ENCODE measurements at regions not wholly inside any gene's neighbourhood (a gene's known extent, or its start where the extent isn't known, plus 50 kb on each side); places are given as distances from the start of the nearest gene placed in this dataset.
A peak's percentile ranks its signal among the peaks of the same experiment; 100 is the strongest.
"Not testable (repeated sequence)": the region's sequence is repeated elsewhere in the genome, so short reads cannot be mapped to it uniquely, and the experiment has no call there.

DNA sequence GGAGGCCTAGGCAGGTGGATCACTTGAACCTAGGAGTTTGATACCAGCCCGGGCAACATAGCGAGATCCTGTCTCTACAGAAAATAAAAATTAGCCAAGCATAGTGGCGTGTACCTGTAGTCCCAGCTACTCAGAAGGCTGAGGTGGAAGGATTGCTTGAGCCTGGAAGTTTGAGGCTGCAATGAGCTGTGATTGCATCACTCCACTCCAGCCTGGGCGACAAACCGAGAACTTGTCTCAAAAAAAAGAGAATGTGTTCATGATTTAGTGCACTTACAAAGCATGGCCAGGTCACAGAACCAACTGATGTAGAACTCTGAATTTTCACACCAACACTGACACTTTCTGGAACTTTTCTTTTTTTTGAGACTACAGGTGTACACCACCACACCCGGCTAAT lies 182.7 kb downstream of the ZFP64 start:
- DNase-seq (ENCODE audit: low spot score): no peak

DNA sequence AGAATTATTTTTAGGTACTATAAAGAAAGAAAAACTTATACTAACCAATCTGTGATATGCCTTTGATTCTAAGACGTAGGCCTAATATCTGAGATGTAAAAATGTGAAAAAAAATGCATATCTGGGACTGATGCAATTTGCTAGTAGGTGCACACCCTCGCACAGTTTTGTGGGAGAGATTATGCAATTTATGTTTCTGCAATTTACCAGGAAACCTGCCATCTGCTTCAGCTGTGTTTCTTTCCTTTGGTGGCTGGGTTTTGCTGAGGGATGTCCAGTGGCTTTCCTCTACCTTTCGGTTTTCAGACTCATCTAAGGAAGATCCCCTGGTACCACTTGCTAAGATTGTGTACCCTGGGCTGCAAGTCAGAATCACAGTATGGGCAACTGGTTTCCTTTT lies 186.9 kb downstream of the ZFP64 start:
- DNase-seq (ENCODE audit: low spot score): peak; percentile 34

DNA sequence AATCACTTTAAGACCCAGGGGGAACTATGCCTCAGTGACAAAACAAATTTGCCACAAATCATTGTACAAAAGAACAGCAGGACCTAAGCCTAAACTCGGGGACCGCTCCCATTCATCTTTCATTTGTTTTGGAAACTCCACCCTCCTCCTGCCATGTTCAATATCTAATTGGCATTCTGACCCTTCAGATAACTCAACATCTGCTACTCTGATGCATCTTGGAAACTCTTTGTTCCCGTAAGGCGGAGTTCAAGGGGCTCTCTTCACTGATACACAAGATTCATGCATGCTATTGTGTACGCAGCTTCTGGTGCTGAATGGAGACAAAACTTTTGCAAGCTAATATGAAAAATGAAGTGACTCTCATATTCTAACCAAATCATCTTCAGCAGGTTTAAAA lies 187.6 kb downstream of the ZFP64 start:
- no peak for DNase-seq (ENCODE audit: low spot score)

DNA sequence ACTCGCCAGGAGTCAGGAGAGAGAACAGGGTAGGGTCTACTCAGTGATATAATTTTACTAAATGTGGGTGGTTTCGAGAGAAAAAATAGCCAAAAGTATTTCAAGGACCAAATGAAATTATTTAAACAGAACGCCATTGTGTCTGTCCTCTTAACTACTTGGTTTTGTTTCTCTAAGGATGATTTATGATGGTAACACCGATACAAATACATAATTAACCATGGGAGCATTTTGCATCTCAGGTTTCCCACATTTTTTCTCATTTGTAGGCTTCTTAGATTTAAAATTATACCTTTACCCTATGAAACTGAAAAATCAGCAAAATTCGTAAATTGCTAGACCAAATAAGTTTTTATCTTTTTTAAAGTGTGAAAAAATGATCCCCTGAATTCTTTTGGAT lies 188.2 kb downstream of the ZFP64 start:
- no peak for DNase-seq (ENCODE audit: low spot score)

DNA sequence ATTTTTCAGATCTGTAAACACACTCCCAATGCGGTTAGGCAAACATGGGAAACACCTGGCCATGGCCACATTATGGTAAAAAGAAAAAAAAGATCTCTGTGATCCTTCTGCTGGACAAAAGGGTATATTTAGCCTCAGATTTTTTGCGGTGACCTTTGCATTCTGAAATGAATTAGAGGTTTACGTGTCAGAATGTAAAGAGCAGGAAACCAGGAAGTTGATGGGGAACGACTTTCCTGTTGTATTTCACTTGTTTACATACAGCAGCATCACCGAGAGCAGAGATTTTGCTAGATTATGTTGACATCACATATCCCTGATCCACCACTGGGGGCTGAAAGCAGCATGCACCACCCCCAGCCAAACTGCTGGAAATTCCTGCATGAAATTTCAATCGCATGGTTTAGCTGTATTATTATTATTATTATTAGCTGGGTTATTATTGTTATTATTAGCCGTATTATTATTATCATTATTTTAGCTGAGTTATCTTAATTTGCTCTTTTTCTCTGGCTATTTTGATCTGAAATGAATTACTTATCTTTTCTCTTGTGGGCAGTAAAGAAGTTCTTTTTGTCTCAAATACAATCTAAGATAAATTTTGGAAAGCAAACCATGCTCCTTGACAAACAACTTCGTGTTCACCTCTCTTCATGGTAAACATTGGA lies 189.4 kb downstream of the ZFP64 start:
- no peak for DNase-seq (ENCODE audit: low spot score)

DNA sequence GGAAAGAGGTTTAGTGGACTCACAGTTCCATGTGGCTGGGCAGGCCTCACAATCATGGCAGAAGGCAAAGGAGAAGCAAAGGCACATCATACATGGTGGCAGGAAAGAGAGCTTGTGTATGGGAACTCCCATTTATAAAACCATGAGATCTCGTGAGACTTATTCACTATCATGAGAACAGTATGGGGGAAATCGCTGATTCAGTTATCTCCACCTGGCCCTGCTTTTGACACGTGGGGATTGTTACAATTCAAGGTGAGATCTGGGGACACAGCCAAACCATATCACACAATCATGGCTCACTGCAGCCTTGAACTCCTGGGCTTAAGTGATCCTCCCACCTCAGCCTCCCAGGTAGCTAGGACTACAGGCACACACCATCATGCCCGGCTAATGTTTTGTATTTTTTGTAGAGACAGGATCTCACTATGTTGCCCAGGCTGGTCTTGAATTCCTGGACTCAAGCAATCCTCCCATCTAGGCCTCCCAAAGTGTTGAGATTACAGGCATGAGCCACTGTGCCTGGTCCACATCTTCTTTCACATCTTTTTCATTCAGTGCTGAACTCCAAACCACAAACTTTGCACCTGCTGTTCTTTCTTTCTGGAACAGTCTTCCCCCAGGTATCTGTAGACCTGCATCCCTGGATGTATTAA lies 194.2 kb downstream of the ZFP64 start:
- DNase-seq (ENCODE audit: low spot score): not testable (repeated sequence)

DNA sequence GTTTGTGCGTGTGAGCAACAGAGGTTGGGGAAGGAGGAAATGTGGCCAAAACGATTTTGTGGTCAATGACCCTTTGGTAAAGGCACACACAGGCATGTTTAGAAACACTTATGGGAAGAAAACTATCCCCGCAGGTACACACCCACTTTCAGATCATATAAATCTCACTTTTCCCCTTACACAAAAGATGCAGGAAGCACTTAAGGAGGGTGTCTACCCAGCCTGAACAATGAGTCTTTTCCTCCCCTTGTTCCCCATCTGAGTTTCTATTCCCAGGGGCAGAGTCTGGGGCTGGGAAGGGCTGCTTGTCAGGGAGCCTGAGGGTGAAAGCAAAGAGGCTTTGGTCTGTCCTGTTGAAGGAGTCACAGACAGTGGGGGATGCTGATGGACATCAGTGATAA lies 193.2 kb upstream of the SALL4 start:
- DNase-seq (ENCODE audit: low spot score): no peak

DNA sequence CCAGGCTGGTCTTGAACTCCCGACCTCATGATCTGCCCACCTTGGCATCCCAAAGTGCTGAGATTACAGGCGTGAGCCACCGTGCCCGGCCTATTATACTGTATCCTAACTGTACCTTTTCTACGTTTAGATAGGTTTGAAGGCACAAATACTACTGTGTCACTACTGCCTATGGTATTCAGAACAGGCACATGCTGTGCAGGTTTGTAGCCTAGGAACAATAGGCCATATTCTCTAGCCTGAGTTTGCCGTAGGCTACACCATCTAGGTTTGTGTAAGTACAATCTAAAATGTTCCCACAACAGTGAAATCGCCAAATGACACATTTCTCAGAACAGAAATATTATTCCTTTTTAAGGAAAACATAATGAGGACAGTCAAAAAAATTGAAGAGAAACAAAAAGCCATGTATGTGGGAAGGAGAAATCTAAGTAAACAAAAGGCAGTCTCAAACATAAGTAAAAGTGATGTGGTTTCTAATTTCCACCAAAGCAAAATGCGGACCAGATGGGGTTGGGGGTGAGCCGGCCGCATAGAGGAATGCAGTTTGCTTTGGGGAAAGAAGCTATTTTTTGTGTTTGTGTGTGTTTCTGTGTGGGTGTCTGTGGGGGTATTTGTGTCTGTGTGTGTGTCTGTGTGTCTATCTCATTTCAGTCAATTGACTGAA lies 192.6 kb upstream of the SALL4 start:
- DNase-seq (ENCODE audit: low spot score): no peak

DNA sequence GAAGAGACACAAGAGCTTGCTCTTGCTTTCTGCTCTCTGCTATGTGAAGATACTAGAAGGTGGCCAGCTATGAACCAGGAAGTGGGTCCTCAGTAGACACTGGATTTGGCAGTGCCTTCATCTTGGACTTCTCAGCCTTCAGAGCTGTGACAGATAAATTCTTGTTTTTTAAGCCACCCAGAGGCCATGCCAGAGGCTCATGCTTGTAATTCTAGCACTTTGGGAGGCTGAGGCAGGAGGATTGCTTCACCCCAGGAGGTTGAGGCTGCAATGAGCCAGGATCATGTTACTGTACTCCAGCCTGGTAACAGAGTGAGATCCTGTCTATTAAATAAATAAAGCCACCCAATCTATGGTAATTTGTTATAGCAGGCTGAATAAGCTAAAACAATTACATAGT lies 185.5 kb upstream of the SALL4 start:
- DNase-seq (ENCODE audit: low spot score): no peak

DNA sequence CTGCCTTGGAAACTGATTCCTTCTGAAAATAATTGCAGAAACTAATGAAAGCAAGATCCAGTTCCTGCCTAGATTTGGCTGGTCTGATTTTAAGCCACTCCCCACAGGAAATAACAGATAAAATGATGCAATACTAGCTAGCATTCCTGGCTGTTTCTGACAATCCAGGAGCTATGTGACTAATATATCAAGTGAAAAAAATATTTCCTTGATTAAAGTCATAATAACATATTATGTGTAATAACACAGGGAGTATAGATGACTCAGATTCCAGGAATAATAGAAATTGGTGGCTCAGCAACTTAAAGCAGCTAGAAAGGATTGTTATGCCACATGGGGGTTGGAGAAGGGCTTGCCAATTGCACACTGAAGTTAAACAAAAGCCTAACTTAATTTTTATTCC lies 182.7 kb upstream of the SALL4 start:
- no peak for DNase-seq (ENCODE audit: low spot score)

DNA sequence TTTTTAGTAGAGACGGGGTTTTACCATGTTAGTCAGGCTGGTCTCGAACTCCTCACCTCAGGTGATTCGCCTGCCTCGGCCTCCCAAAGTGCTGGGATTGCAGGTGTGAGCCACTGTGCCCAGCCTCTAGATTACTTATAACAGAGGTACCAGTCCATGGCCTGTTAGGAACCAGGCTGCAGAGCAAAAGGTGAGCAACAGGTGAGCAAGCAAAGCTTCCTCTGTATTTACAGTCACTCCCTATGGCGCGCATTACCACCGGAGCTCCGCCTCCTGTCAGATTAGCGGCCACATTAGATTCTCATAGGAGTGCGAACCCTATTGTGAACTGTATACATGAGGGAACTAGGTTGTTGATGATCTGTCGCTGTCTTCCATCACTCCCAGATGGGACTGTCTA lies 178.0 kb upstream of the SALL4 start:
- DNase-seq (ENCODE audit: low spot score): no peak

DNA sequence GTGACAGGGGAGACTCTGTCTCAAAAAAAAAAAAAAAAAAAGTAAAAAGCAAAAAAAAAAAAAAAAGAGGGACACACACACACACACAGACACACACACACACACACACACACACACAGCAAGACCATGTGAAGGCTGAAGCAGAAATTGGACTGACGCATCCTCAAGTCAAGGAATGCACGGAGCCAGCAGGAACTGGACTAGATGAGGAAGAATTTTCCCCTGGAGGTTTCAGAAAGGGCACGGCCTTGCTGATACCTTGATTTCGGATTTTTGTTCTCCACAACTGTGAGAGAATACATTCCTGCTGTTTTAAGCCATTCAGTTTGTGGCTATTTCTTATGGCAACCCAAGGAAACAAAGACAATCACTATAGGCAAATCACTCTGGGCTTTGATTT lies 176.9 kb upstream of the SALL4 start:
- no peak for DNase-seq (ENCODE audit: low spot score)

DNA sequence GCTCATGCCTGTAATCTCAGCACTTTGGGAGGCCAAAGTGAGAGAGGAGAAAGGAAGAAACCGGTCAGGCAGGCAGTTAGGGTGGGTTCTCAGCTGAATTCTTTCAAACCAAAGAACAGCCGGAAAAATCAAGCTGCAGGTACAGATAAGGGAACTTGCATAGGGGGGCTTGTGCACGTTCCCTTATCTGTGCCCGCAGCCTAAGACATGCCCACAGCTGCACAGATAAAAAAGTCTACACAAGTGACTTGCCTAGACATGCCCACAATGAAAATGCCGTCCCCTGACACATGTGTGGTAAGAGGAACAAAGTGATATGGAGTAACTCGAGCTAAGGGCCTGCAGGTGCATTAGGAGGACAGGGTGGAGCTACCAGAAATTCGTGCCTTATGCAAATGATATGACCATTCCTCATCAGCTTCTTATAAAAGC lies 175.8 kb upstream of the SALL4 start:
- no peak for DNase-seq (ENCODE audit: low spot score)

DNA sequence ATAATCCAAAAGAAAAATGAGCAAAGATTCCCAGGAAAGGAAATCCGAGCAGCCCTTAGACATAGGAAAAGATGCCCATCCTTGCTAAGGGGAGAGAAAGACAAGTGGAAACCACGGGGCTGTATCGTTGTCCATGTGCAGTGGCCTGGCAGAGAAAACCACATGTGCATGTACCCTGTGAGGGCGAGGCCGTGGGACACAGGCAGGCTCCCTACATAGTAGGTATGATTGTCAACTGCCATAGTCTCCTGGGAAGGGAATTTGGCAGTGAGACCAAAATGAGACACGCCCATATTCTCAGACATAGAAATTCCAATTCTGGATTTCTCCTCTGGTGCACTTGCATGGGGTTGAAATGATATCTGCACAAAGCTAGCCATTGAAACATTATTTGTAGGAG lies 169.7 kb upstream of the SALL4 start:
- DNase-seq (ENCODE audit: low spot score): no peak

DNA sequence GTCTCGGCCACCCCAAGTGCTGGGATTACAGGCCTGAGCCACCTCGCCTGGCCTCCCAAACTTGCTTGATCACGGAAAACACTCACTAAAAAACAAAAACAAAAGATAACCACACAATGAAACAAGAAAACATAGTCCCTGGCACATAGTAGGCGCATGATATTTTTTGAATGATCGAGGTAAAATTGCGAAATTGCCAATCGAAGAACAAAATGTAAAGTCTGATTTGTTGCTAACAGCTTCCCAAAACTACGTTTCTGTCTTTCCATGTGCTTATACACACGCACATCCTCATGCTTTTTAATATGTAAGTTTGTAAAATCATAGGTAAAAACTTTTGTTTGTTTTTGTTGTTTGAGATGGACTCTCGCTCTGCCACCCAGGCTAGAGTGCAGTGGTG lies 168.5 kb upstream of the SALL4 start:
- no peak for DNase-seq (ENCODE audit: low spot score)

DNA sequence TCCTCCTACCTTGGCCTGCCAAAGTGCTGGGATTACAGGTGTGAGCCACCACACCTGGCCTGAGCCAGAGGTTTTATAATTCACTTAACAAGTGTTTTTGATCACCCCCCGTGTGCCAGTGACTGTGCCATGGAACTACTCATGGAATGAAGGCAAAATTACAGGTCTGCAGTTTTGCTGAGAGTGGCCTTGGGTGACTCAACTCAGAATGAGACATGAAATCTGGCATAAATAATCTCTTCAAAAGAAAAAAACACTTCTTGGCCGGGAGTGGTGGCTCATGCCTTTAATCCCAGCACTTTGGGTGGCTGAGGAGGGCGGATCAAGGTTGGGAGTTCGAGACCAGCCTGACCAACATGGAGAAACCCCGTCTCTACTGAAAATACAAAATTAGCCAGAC lies 166.9 kb upstream of the SALL4 start:
- no peak for DNase-seq (ENCODE audit: low spot score)

DNA sequence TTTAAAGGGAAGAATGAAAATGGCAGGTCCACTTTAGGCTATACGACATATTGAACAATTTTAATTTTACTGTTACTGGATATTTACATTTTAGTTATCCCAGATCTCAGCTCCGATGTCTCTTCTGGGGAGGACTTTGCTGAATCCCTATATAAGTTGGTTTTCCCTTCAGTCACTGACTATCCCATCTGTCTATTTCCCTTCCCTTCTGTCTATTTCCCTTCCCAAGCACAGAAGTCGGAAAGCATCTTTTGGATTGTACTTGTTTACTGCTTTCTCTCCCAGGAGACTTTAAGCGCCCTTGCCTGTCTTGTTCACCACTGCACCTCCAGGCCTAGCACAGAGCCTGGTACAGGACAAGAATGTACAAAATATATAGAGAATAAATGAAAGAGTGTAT lies 165.8 kb upstream of the SALL4 start:
- DNase-seq (ENCODE audit: low spot score): no peak

DNA sequence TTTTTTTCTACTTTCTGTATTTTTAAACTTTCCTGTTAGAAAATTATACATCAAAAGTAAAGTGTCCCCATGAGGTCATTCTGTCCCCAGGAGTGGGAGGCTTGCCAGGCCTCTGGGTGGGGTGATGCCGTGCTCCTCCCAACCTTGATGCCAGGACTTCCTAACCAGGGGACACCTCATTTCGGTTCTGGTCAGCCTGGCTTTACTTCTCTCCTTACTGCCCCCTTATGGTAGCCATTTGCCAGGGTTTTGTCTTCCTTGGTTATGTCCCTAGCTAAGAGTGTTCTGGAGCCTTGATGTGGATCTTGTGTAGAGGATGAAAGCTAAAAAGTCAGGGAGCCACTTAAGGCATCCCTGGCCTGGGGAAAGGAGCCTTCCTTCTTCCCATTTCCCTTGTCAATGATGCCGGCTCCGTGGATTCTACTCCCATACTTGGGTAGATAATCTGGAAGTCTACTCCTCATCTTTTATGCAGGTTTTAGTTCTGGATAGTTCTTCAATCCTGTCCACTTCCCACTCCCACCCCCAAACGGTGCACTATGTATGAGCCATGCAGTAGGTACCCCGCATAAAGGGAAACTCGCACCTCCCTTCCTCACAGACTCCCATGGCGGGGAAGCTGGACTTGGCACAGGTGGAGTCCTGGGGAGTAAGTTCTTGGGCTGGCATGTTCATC lies 164.1 kb upstream of the SALL4 start:
- peak; percentile 60 for DNase-seq (ENCODE audit: low spot score)

DNA sequence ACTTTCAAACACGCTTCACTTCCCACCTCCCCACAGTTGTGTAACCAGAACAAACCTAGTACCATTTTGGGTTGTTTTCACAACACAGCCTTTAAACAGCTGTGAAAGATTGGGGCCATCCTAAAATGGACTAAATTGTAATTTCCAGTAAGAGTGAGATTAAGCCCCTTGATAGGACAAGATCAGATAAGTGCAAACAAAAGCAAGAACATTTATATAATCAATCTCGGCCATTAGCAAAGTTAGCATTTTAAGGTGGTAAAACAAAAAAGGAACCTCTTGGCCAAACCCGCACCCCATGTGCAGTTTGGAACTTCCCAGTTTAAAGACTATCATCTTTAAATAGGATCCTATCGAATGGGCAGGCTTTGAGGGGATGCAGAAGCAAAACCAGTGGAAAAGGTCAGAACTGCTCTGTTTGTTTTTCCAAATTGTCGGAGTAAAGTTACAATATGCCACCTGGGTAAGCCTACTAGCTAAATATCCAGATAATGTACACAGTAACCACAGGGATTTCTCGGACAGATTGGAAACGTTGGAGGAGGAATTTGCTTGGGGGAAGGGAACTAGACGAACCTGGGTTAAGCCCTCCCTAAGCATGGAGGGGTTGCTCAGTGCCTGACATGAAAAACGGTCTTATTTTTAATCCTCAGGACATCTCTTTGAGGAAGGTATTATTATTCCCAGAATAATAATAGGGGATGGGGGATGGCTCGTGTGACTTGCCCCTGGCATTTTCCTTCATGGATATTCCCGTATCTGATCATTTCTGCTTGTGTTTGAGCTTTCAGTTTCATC lies 159.8 kb upstream of the SALL4 start:
- DNase-seq (ENCODE audit: low spot score): no peak

DNA sequence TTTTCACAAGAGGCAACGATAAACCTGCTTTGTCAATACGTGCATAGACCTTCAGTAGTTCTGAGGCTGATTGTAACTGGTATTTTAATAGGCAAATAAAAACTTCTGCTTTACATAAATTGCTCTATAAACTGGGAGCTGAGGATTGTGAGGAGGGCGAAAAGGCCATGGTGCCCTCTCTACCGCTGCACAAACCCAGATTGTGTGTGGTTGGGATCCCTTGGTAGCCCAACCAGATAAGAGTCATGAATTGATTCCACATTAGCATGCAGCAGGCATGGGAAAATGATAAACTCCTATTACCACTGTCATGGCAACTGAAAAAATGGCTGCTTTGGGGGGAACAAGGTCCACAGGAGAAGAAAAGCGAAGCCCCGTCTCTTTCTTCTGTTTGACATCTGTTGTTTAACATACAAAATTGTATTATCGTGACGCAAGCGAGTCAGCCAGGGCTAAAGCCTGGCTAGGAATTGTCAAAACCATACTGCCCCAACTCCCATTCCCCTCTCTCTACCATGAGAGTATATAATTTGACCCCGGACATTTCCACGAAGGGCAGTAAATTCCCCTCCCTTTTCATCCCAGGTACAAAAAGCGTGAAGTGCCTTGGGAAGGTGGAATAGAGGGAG lies 157.8 kb upstream of the SALL4 start:
- DNase-seq (ENCODE audit: low spot score): no peak

DNA sequence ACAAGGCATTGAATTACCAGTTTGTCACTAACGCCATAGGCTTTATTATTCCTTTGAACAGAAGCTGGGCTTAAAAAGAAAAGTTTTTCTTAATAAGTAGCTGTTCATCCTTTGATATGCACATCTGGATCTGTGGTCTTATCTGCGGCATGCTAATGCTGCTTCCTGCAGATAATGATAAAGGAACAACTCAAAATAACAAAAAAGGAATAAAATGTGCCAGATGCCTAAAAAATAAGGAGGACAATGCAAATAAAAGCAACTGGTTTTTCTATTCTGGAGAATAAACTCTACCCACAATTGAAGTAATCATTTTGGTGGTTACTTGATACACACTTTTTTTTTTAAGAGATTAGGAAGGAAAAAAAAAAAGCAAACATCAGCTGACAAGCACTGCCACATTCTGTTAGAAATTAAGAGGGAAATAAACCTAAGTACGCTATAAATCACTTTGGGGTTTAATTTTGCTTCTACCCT lies 156.8 kb upstream of the SALL4 start:
- DNase-seq (ENCODE audit: low spot score): no peak
